Umbilical cord (tissue), 1 donor: ENCODE measurements at regions not wholly inside any gene's neighbourhood (a gene's known extent, or its start where the extent isn't known, plus 50 kb on each side); places are given as distances from the start of the nearest gene placed in this dataset.
A peak's percentile ranks its signal among the peaks of the same experiment; 100 is the strongest.

Experiments
- DNase-seq: peaks from one replicate; pipeline ENCODE4 v3.0.0-alpha.2; 2015; ENCODE audit warnings: low spot score

GRCh38 chr1:177789956-177790355 lies 179.9 kb downstream of the SEC16B start:
- no peak for DNase-seq

GRCh38 chr1:177786176-177786745 lies 183.6 kb downstream of the SEC16B start:
- DNase-seq, result no peak

- no peak for DNase-seq
These were observed 184.9 kb downstream of the SEC16B start for GRCh38 chr1:177784936-177785335.

GRCh38 chr1:177784409-177784808 lies 185.4 kb downstream of the SEC16B start:
- no peak for DNase-seq

- no peak for DNase-seq
These were observed 186.8 kb downstream of the SEC16B start for GRCh38 chr1:177783051-177783450.

- peak; percentile 77 for DNase-seq
These were observed 189.7 kb downstream of the SEC16B start for GRCh38 chr1:177780096-177780700.

- DNase-seq, result no peak
These were observed 190.5 kb downstream of the SEC16B start for GRCh38 chr1:177779166-177779965.

- DNase-seq, result no peak
These were observed 193.9 kb downstream of the SEC16B start for GRCh38 chr1:177775924-177776323.

- no peak for DNase-seq
These were observed 197.4 kb downstream of the SEC16B start for GRCh38 chr1:177772386-177772960.

GRCh38 chr1:177771688-177772087 lies 198.2 kb downstream of the SEC16B start:
- no peak for DNase-seq

- DNase-seq, result no peak
These were observed 199.8 kb downstream of the SEC16B start for GRCh38 chr1:177770096-177770495.

- DNase-seq, result no peak
These were observed 213.9 kb downstream of the SEC16B start for GRCh38 chr1:177755851-177756560.

GRCh38 chr1:177754603-177755002 lies 215.3 kb downstream of the SEC16B start:
- no peak for DNase-seq

GRCh38 chr1:177753655-177754054 lies 216.2 kb downstream of the SEC16B start:
- no peak for DNase-seq

GRCh38 chr1:177748080-177748801 lies 221.6 kb downstream of the SEC16B start:
- DNase-seq, result no peak

- no peak for DNase-seq
These were observed 223.7 kb downstream of the SEC16B start for GRCh38 chr1:177746155-177746554.

- DNase-seq, result no peak
These were observed 225.0 kb downstream of the SEC16B start for GRCh38 chr1:177744906-177745305.

GRCh38 chr1:177741476-177741875 lies 228.4 kb downstream of the SEC16B start:
- no peak for DNase-seq

GRCh38 chr1:177739780-177740179 lies 230.1 kb downstream of the SEC16B start:
- DNase-seq, result no peak

- no peak for DNase-seq
These were observed 232.4 kb downstream of the SEC16B start for GRCh38 chr1:177737456-177737855.

GRCh38 chr1:177732178-177732577 lies 237.7 kb downstream of the SEC16B start:
- DNase-seq, result no peak
